ENCODE measurements at regions not wholly inside any gene's neighbourhood (a gene's known extent, or its start where the extent isn't known, plus 50 kb on each side); places are given as distances from the start of the nearest gene placed in this dataset.

- TF ChIP-seq, protein P1, sequence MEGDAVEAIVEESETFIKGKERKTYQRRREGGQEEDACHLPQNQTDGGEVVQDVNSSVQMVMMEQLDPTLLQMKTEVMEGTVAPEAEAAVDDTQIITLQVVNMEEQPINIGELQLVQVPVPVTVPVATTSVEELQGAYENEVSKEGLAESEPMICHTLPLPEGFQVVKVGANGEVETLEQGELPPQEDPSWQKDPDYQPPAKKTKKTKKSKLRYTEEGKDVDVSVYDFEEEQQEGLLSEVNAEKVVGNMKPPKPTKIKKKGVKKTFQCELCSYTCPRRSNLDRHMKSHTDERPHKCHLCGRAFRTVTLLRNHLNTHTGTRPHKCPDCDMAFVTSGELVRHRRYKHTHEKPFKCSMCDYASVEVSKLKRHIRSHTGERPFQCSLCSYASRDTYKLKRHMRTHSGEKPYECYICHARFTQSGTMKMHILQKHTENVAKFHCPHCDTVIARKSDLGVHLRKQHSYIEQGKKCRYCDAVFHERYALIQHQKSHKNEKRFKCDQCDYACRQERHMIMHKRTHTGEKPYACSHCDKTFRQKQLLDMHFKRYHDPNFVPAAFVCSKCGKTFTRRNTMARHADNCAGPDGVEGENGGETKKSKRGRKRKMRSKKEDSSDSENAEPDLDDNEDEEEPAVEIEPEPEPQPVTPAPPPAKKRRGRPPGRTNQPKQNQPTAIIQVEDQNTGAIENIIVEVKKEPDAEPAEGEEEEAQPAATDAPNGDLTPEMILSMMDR (IDR thresholded peaks at IDR 0.05) = no peak
- TF ChIP-seq POLR2A (IDR thresholded peaks at IDR 0.05) = no peak
These were observed 718.8 kb upstream of the SGCG start for GRCh38 chr13:22461854-22462490.

Measured in testis (tissue), 2 donors.